Progenitor cell of endocrine pancreas (in vitro differentiated cells): ENCODE measurements at regions not wholly inside any gene's neighbourhood (a gene's known extent, or its start where the extent isn't known, plus 50 kb on each side); places are given as distances from the start of the nearest gene placed in this dataset.

Experiments
- DNase-seq: peaks from one replicate; pipeline ENCODE4 v3.0.0; 2021; ENCODE audit warnings: low spot score; ENCODE audit not compliant: unreplicated experiment
- H3K27ac Mint-ChIP-seq: 2 replicates; pipeline ENCODE4 v1.8.0; 2021; ENCODE audit warnings: mild to moderate bottlenecking, moderate library complexity, mixed read lengths
- H3K27me3 Mint-ChIP-seq: 2 replicates; pipeline ENCODE4 v1.8.0; 2021; ENCODE audit warnings: mixed read lengths
- H3K36me3 Mint-ChIP-seq: 2 replicates; pipeline ENCODE4 v1.8.0; 2022; ENCODE audit warnings: mixed read lengths; ENCODE audit not compliant: insufficient read depth
- H3K4me1 Mint-ChIP-seq: 2 replicates; pipeline ENCODE4 v1.8.0; 2021; ENCODE audit warnings: low read depth, mixed read lengths
- H3K4me3 Mint-ChIP-seq: 2 replicates; pipeline ENCODE4 v1.8.0; 2021; ENCODE audit warnings: low read depth, mild to moderate bottlenecking, moderate library complexity, mixed read lengths
- H3K9me3 Mint-ChIP-seq: 2 replicates; pipeline ENCODE4 v1.8.0; 2021; ENCODE audit warnings: low read depth, mixed read lengths
- CTCF ChIP-seq: fragments of 200-600 bp; sonication (generic); IDR thresholded peaks from one replicate; pipeline ENCODE4 v1.5.0; 2021; ENCODE audit warnings: antibody characterized with exemption, mild to moderate bottlenecking; ENCODE audit not compliant: unreplicated experiment

- DNase-seq = no peak
- Mint-ChIP-seq H3K4me1 (peaks cover 5% of the 10 kb centered on the region), H3K27me3 (no peaks in the 10 kb centered on the region), H3K4me3 (no peak overlapping the region), H3K27ac (no peak overlapping the region), H3K9me3 (peaks cover 8% of the 10 kb centered on the region), H3K36me3 (no peaks in the 10 kb centered on the region)
- TF ChIP-seq CTCF = no peak
Observed at GRCh38 chr9:27653246-27653645, 80.0 kb upstream of the C9orf72 start.

GRCh38 chr9:27653957-27654356 is 80.7 kb upstream of the C9orf72 start:
- Mint-ChIP-seq H3K4me1 (peaks cover 5% of the 10 kb centered on the region), H3K36me3 (no peaks in the 10 kb centered on the region), H3K27me3 (no peaks in the 10 kb centered on the region), H3K9me3 (peaks cover 5% of the 10 kb centered on the region), H3K4me3 (no peak overlapping the region), H3K27ac (no peak overlapping the region)
- TF ChIP-seq CTCF = no peak
- DNase-seq = no peak

- Mint-ChIP-seq H3K27ac (no peak overlapping the region), H3K4me3 (no peak overlapping the region), H3K4me1 (peaks cover 7% of the 10 kb centered on the region), H3K9me3 (peaks cover 5% of the 10 kb centered on the region), H3K36me3 (no peaks in the 10 kb centered on the region), H3K27me3 (no peaks in the 10 kb centered on the region)
- no peak for TF ChIP-seq CTCF
- DNase-seq = no peak
Observed at GRCh38 chr9:27654629-27655285, 81.5 kb upstream of the C9orf72 start.

GRCh38 chr9:27655441-27655840 is 82.2 kb upstream of the C9orf72 start:
- H3K4me1 Mint-ChIP-seq = peaks cover 7% of the 10 kb centered on the region
- no peak overlapping the region for H3K4me3 Mint-ChIP-seq
- no peak overlapping the region for H3K27ac Mint-ChIP-seq
- DNase-seq = no peak
- no peak for TF ChIP-seq CTCF
- no peaks in the 10 kb centered on the region for H3K27me3 Mint-ChIP-seq
- no peaks in the 10 kb centered on the region for H3K36me3 Mint-ChIP-seq
- peaks cover 5% of the 10 kb centered on the region for H3K9me3 Mint-ChIP-seq

- H3K27ac Mint-ChIP-seq = no peak overlapping the region
- H3K4me1 Mint-ChIP-seq = peaks cover 8% of the 10 kb centered on the region
- H3K9me3 Mint-ChIP-seq = peaks cover 5% of the 10 kb centered on the region
- H3K27me3 Mint-ChIP-seq = peaks cover 5% of the 10 kb centered on the region
- no peak for TF ChIP-seq CTCF
- no peak overlapping the region for H3K4me3 Mint-ChIP-seq
- no peak for DNase-seq
- no peaks in the 10 kb centered on the region for H3K36me3 Mint-ChIP-seq
Observed at GRCh38 chr9:27659001-27659400, 85.7 kb upstream of the C9orf72 start.
